SJCRH30 (cell line): ENCODE measurements at regions not wholly inside any gene's neighbourhood (a gene's known extent, or its start where the extent isn't known, plus 50 kb on each side); places are given as distances from the start of the nearest gene placed in this dataset.

Source experiments
- DNase-seq, 2 experiments: peaks; one replicate each; pipeline ENCODE4 v3.0.0-alpha.2; 2015 to 2020
- H3K27ac ChIP-seq: fragments of 250-450 bp; sonication (Bioruptor Pico); 2 replicates; pipeline ENCODE4 v1.5.1; 2020; ENCODE audit warnings: mild to moderate bottlenecking, moderate library complexity
- H3K27me3 ChIP-seq: fragments of 250-450 bp; sonication (Bioruptor Pico); 2 replicates; pipeline ENCODE4 v1.5.1; 2020; ENCODE audit warnings: mild to moderate bottlenecking, moderate library complexity
- H3K36me3 ChIP-seq: fragments of 250-450 bp; sonication (Bioruptor Pico); 2 replicates; pipeline ENCODE4 v1.5.1; 2020; ENCODE audit warnings: mild to moderate bottlenecking, moderate library complexity
- H3K4me1 ChIP-seq: fragments of 250-450 bp; sonication (Bioruptor Pico); 2 replicates; pipeline ENCODE4 v1.5.1; 2020; ENCODE audit warnings: mild to moderate bottlenecking, moderate library complexity
- H3K4me3 ChIP-seq: fragments of 250-450 bp; sonication (Bioruptor Pico); 2 replicates; pipeline ENCODE4 v1.5.1; 2020; ENCODE audit warnings: mild to moderate bottlenecking, moderate library complexity
- H3K9me3 ChIP-seq: fragments of 250-450 bp; sonication (Bioruptor Pico); replicated peaks from 2 replicates; pipeline ENCODE4 v1.5.1; 2020; ENCODE audit warnings: mild to moderate bottlenecking, moderate library complexity

- DNase-seq, result no peak
- H3K36me3 ChIP-seq, result no peaks in the 10 kb centered on the region
- no peaks in the 10 kb centered on the region for H3K9me3 ChIP-seq
- no peak overlapping the region for H3K27ac ChIP-seq
- no peaks in the 10 kb centered on the region for H3K4me1 ChIP-seq
- no peaks in the 10 kb centered on the region for H3K27me3 ChIP-seq
- H3K4me3 ChIP-seq, result no peak overlapping the region
Observed at GRCh38 chr16:6309271-6309670, 1023.4 kb upstream of the RBFOX1 start.

DNA sequence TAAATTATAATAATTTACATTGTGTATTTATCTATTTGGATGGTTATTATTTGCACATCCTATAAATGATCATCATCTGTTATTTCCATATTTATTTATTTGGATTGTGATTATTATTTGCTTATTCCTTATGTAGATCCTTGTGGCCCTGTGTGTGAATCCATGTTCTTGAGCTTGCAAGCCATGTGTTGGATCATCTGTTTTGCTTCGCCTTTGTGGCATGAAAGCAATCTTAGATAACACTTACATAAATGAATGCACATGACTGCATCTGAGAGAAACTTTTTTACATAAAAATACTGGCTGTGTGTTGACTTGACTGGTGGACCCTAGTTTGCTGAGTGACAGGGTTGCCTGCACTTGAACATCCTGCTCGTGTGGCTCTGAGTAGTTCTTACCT, 1024.5 kb upstream of the RBFOX1 start:
- no peak for DNase-seq
- Histone ChIP-seq H3K27me3 (no peaks in the 10 kb centered on the region), H3K36me3 (no peaks in the 10 kb centered on the region), H3K4me3 (no peak overlapping the region), H3K4me1 (no peaks in the 10 kb centered on the region), H3K9me3 (no peaks in the 10 kb centered on the region), H3K27ac (no peak overlapping the region)

- DNase-seq, result no peak
- H3K27ac ChIP-seq, result no peak overlapping the region
Observed at GRCh38 chr16:6300523-6300922, 1032.1 kb upstream of the RBFOX1 start.

GRCh38 chr16:6297666-6298410, 1034.8 kb upstream of the RBFOX1 start:
- Histone ChIP-seq H3K36me3 (no peaks in the 10 kb centered on the region), H3K27me3 (no peaks in the 10 kb centered on the region), H3K27ac (no peak overlapping the region), H3K4me1 (no peaks in the 10 kb centered on the region), H3K4me3 (no peak overlapping the region), H3K9me3 (no peaks in the 10 kb centered on the region)
- DNase-seq, result no peak

More at GRCh38 chr16:6300523-6300922, 1032.1 kb upstream of the RBFOX1 start:
- no peaks in the 10 kb centered on the region for H3K27me3 ChIP-seq
- no peaks in the 10 kb centered on the region for H3K9me3 ChIP-seq
- no peaks in the 10 kb centered on the region for H3K36me3 ChIP-seq
- H3K4me1 ChIP-seq, result no peaks in the 10 kb centered on the region
- H3K4me3 ChIP-seq, result no peak overlapping the region

DNA sequence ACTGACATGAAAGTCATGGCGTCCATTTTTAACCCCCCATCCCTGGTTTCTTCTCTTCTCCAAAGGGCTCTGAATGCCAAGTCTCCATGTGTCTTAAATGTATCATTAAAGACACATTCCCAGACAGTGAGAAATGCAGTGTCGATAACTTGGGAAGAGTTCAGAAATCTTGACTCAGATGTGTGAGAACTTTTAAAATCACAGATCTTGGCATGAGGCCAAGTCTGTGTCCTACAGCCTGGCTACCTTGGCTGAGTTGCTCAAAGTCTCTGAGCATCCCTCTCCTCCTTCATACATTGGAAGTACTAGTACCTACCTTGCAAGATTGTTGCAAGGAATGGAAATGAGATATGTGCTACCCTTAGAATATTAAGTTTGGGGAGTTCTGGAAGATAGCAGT, 1046.5 kb upstream of the RBFOX1 start:
- H3K9me3 ChIP-seq, result no peaks in the 10 kb centered on the region
- H3K4me3 ChIP-seq, result no peak overlapping the region
- H3K27ac ChIP-seq, result no peak overlapping the region
- H3K4me1 ChIP-seq, result no peaks in the 10 kb centered on the region
- H3K27me3 ChIP-seq, result 0 out of 2 replicates have a peak, but pooled peaks cover 3% of the 10 kb centered on the region
- DNase-seq, result no peak
- no peaks in the 10 kb centered on the region for H3K36me3 ChIP-seq

- no peak for DNase-seq
- Histone ChIP-seq H3K4me3 (no peak overlapping the region), H3K4me1 (no peaks in the 10 kb centered on the region), H3K27ac (no peak overlapping the region), H3K27me3 (0 out of 2 replicates have a peak, but pooled peaks cover 3% of the 10 kb centered on the region), H3K9me3 (no peaks in the 10 kb centered on the region), H3K36me3 (no peaks in the 10 kb centered on the region)
Observed at GRCh38 chr16:6284731-6285130, 1047.9 kb upstream of the RBFOX1 start.

GRCh38 chr16:6281994-6282393, 1050.7 kb upstream of the RBFOX1 start:
- no peak overlapping the region for H3K27ac ChIP-seq
- no peaks in the 10 kb centered on the region for H3K9me3 ChIP-seq
- DNase-seq, result no peak
- H3K4me1 ChIP-seq, result no peaks in the 10 kb centered on the region
- H3K27me3 ChIP-seq, result peaks cover 10% of the 10 kb centered on the region; the same call in 1 of the 2 replicates
- H3K4me3 ChIP-seq, result no peak overlapping the region
- no peaks in the 10 kb centered on the region for H3K36me3 ChIP-seq

GRCh38 chr16:6281274-6281673, 1051.4 kb upstream of the RBFOX1 start:
- DNase-seq, result no peak
- H3K9me3 ChIP-seq, result no peaks in the 10 kb centered on the region
- H3K27ac ChIP-seq, result no peak overlapping the region
- H3K4me1 ChIP-seq, result no peaks in the 10 kb centered on the region
- no peak overlapping the region for H3K4me3 ChIP-seq
- H3K27me3 ChIP-seq, result peaks cover 10% of the 10 kb centered on the region; the same call in 1 of the 2 replicates
- no peaks in the 10 kb centered on the region for H3K36me3 ChIP-seq

GRCh38 chr16:6280055-6280454, 1052.6 kb upstream of the RBFOX1 start:
- no peak overlapping the region for H3K4me3 ChIP-seq
- DNase-seq, result no peak

DNA sequence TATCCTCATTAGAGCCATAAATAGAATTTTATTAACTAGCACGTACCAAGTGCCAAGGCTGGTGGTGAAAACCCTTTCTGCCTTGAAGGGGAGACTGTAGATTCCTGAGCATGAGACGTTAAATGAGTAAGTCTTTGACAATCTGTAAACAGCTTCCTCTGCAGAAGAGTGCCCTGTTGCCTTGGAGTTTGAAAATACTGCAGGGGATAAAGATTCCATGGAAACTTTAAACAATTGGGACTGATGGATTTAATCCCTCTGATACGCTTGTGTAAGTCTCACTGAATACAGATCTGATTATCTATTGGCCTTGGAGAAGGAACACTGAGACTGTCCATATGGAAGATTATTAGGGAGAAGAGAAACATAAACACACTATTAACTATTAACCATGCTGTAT, 1053.4 kb upstream of the RBFOX1 start:
- Histone ChIP-seq H3K36me3 (no peaks in the 10 kb centered on the region), H3K4me3 (no peak overlapping the region), H3K27me3 (peaks cover 7% of the 10 kb centered on the region; the same call in 1 of the 2 replicates), H3K9me3 (no peaks in the 10 kb centered on the region), H3K4me1 (no peaks in the 10 kb centered on the region), H3K27ac (no peak overlapping the region)
- DNase-seq, result no peak

More at GRCh38 chr16:6280055-6280454, 1052.6 kb upstream of the RBFOX1 start:
- Histone ChIP-seq H3K27ac (no peak overlapping the region), H3K27me3 (peaks cover 8% of the 10 kb centered on the region; the same call in 1 of the 2 replicates), H3K4me1 (no peaks in the 10 kb centered on the region), H3K36me3 (no peaks in the 10 kb centered on the region), H3K9me3 (no peaks in the 10 kb centered on the region)

- H3K36me3 ChIP-seq, result no peaks in the 10 kb centered on the region
- H3K4me3 ChIP-seq, result no peak overlapping the region
- H3K4me1 ChIP-seq, result no peaks in the 10 kb centered on the region
- no peaks in the 10 kb centered on the region for H3K9me3 ChIP-seq
- no peak overlapping the region for H3K27ac ChIP-seq
- no peak for DNase-seq
- H3K27me3 ChIP-seq, result peaks cover 7% of the 10 kb centered on the region; the same call in 1 of the 2 replicates
Observed at GRCh38 chr16:6274351-6274750, 1058.3 kb upstream of the RBFOX1 start.

DNA sequence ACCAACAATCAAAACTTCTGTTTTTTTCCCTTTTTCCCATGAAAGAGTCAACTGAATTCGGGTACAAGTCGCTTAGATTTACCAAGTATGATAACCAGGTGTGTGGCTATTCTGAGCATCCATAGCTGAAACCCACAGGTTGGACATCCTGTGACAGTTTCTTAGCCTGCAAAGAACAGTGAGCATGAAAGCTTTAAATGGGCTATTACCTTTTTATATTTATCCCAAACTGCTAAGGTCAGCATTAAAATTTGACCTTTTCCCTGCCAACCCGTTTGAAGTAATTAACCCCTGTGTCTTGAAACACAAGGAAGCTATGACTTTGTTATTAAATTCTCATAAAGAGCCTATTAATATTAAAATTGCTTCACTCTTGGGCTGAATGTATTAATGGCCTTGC, 1065.0 kb upstream of the RBFOX1 start:
- no peak for DNase-seq
- H3K4me3 ChIP-seq, result no peak overlapping the region
- no peaks in the 10 kb centered on the region for H3K27me3 ChIP-seq
- no peak overlapping the region for H3K27ac ChIP-seq
- no peaks in the 10 kb centered on the region for H3K36me3 ChIP-seq
- H3K9me3 ChIP-seq, result no peaks in the 10 kb centered on the region
- no peaks in the 10 kb centered on the region for H3K4me1 ChIP-seq

GRCh38 chr16:6266703-6267102, 1065.9 kb upstream of the RBFOX1 start:
- Histone ChIP-seq H3K36me3 (no peaks in the 10 kb centered on the region), H3K27ac (no peak overlapping the region), H3K4me1 (no peaks in the 10 kb centered on the region), H3K27me3 (no peaks in the 10 kb centered on the region), H3K9me3 (no peaks in the 10 kb centered on the region), H3K4me3 (no peak overlapping the region)
- no peak for DNase-seq

DNA sequence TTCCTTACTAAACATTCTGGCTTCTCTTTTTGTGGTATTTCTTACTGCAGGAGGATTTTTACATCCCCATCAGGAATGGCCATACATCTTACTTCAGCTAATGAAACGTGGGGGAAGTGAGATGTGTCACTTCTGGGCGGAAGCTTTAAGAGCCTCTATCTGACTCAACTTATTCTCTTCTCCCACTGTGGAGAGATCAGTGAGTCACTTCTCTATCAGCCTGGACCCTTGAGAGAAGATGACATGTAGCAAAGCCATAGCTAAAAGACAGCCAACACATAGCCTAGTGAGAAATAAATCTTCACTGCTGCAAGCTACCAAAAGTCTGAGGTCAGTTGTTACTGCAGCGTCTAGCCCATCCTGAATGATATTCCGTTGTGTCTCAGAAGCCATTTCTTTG, 1066.7 kb upstream of the RBFOX1 start:
- H3K27me3 ChIP-seq, result no peaks in the 10 kb centered on the region
- H3K27ac ChIP-seq, result no peak overlapping the region
- H3K9me3 ChIP-seq, result no peaks in the 10 kb centered on the region
- H3K4me3 ChIP-seq, result no peak overlapping the region
- DNase-seq, result no peak
- H3K4me1 ChIP-seq, result no peaks in the 10 kb centered on the region
- H3K36me3 ChIP-seq, result no peaks in the 10 kb centered on the region

GRCh38 chr16:6258056-6258455, 1074.6 kb upstream of the RBFOX1 start:
- no peak for DNase-seq
- no peaks in the 10 kb centered on the region for H3K4me1 ChIP-seq
- no peaks in the 10 kb centered on the region for H3K36me3 ChIP-seq
- H3K4me3 ChIP-seq, result no peak overlapping the region
- H3K27ac ChIP-seq, result no peak overlapping the region
- no peaks in the 10 kb centered on the region for H3K27me3 ChIP-seq
- no peaks in the 10 kb centered on the region for H3K9me3 ChIP-seq

- Histone ChIP-seq H3K4me3 (no peak overlapping the region), H3K4me1 (no peaks in the 10 kb centered on the region), H3K9me3 (no peaks in the 10 kb centered on the region), H3K36me3 (no peaks in the 10 kb centered on the region), H3K27me3 (no peaks in the 10 kb centered on the region), H3K27ac (no peak overlapping the region)
- DNase-seq, result no peak
Observed at GRCh38 chr16:6252541-6252940, 1080.1 kb upstream of the RBFOX1 start.
